ENCODE measurements at regions not wholly inside any gene's neighbourhood (a gene's known extent, or its start where the extent isn't known, plus 50 kb on each side); places are given as distances from the start of the nearest gene placed in this dataset.

DNA sequence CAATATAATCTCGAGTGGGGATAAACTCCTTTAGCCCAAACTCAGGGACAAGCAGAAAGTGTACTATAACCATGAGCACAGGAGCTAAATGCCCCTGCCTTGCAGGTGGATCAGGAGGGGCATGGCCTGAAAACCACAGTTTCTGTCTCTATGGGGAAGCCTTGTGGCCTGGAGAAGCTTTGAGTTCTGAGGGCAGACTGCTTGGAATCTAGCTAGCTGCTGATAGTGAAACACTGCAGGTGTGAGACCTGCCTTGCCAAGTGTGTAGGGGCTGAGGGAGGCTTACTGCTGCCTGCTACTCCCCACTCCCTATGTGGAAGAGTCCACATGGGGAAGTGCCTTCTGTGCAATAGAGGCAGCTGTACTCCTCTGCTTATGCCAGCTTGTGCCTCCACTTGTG, 352.3 kb upstream of the OR4E1 start:
- Histone ChIP-seq H3K56ac (ENCODE audit: extremely low read depth, insufficient read depth, low read length) (no peak overlapping the region), H3K27me3 (ENCODE audit: control insufficient read depth, insufficient read depth, low read length) (no peaks in the 10 kb centered on the region; the same call in 1 of the 2 replicates), H2BK5ac (ENCODE audit: low read depth, low read length, poor library complexity, severe bottlenecking) (no peak overlapping the region), H4K20me1 (ENCODE audit: insufficient read depth, low read length) (no peaks in the 10 kb centered on the region), H3K4me2 (ENCODE audit: low read depth, low read length) (no peak overlapping the region), H2AFZ (replicated peaks; ENCODE audit: low read length, poor library complexity) (no peak overlapping the region), H3K14ac (replicated peaks; ENCODE audit: low read depth, low read length) (no peak overlapping the region), H4K91ac (ENCODE audit: insufficient read depth, low read depth, low read length) (no peak overlapping the region), H2BK20ac (ENCODE audit: low read depth, low read length) (no peak overlapping the region), H2AK5ac (ENCODE audit: low read depth, low read length) (no peak overlapping the region), H4K8ac (ENCODE audit: low read depth in 2 of 2, low read length in 2 of 2) (no peak overlapping the region), H3K9me3 (ENCODE audit: control insufficient read depth, insufficient read depth, low read length) (no peaks in the 10 kb centered on the region), H3K4me1 (ENCODE audit: control insufficient read depth, insufficient read depth, low read length) (no peaks in the 10 kb centered on the region), H3K23ac (ENCODE audit: low read depth, low read length) (no peak overlapping the region), H3K9me1 (ENCODE audit: insufficient read depth, low read length) (no peaks in the 10 kb centered on the region), H3K9ac (ENCODE audit: low read depth, low read length) (no peak overlapping the region), H3K4ac (ENCODE audit: low read depth, low read length) (no peak overlapping the region), H3K79me1 (ENCODE audit: low read depth in 1 of 2, low read length in 2 of 2) (no peaks in the 10 kb centered on the region), H2BK15ac (ENCODE audit: low read depth, low read length) (no peak overlapping the region), H3K18ac (ENCODE audit: low read depth, low read length) (no peak overlapping the region), H4K5ac (ENCODE audit: low read depth, low read length) (no peak overlapping the region), H2AK9ac (replicated peaks; ENCODE audit: low read depth, low read length, poor library complexity) (no peak overlapping the region), H3K4me3 (ENCODE audit: insufficient read depth, low read depth, low read length) (no peak overlapping the region), H3K36me3 (ENCODE audit: control insufficient read depth, insufficient read depth, low read length) (no peaks in the 10 kb centered on the region), H3K27ac (ENCODE audit: insufficient read depth, low read length) (no peak overlapping the region), H2BK120ac (ENCODE audit: low read depth, low read length) (no peak overlapping the region)
- ChIA-PET CTCF (no interaction called here), POLR2A (ENCODE audit: unreplicated experiment) (no interaction called here)
- no CpG with 5 or more reads among the region's 1 CpG for WGBS, 2 experiments (ENCODE audit: extremely low coverage in 2 of 2, insufficient read length in 1 of 2)
- BruUV-seq (replicated peaks): no TSS peak
- intact Hi-C loops (cut with micrococcal nuclease): no loop called here
- ATAC-seq (ENCODE audit: low read depth): no peak
- dilution Hi-C loops (cut with HindIII; ENCODE audit: low sequenced_read_pairs, unreplicated experiment): no loop called here
- no peak for TF ChIP-seq RFX5 (IDR thresholded peaks at IDR 0.05; ENCODE audit: low read depth, low read length)
- TF ChIP-seq CEBPB (IDR thresholded peaks at IDR 0.05; ENCODE audit: low read depth, low read length): no peak
- TF ChIP-seq FOS (IDR thresholded peaks at IDR 0.05; ENCODE audit: low read depth, low read length): no peak
- TF ChIP-seq RAD21 (IDR thresholded peaks at IDR 0.05; ENCODE audit: low read length): no peak
- TF ChIP-seq MAFK (IDR thresholded peaks at IDR 0.05; ENCODE audit: low read depth, low read length): no peak
- no peak for TF ChIP-seq MAZ (IDR thresholded peaks at IDR 0.05; ENCODE audit: borderline replicate concordance, low read depth, low read length)
- TF ChIP-seq, protein P1, sequence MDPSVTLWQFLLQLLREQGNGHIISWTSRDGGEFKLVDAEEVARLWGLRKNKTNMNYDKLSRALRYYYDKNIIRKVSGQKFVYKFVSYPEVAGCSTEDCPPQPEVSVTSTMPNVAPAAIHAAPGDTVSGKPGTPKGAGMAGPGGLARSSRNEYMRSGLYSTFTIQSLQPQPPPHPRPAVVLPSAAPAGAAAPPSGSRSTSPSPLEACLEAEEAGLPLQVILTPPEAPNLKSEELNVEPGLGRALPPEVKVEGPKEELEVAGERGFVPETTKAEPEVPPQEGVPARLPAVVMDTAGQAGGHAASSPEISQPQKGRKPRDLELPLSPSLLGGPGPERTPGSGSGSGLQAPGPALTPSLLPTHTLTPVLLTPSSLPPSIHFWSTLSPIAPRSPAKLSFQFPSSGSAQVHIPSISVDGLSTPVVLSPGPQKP (IDR thresholded peaks at IDR 0.05; ENCODE audit: borderline replicate concordance, low read depth, low read length): no peak
- in situ Hi-C loops (cut with MboI; ENCODE audit: low sequenced_read_pairs): no loop called here
- DNase-seq: no peak

Measured in IMR-90 (cell line).